ENCODE measurements at regions not wholly inside any gene's neighbourhood (a gene's known extent, or its start where the extent isn't known, plus 50 kb on each side); places are given as distances from the start of the nearest gene placed in this dataset.

DNA sequence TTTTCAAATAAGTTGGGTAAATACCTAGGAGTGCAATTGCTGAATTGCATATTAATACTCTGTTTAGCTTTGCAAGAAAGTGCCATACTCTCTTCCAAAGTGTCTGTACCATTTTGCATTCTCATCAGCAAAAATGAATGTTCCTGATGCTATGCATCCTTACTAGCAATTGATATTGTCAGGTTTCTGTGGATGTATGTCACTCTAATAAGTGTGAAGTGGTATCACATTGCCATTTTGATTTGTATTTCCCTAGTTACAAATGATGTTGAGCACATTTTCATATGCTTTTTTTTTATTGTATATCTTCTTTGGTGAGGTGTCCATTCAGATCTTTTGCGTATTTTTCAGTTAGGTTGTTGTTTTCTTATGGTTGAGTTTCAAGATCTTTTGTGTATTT, 230.4 kb upstream of the MAGI2 start:
- no peak for DNase-seq (ENCODE audit: extremely low read depth, insufficient read length)
- no peaks in the 10 kb centered on the region for H3K36me3 ChIP-seq (ENCODE audit: control insufficient read depth, insufficient read depth, low read length)
- H3K27me3 ChIP-seq (replicated peaks; ENCODE audit: control insufficient read depth, insufficient read depth, low read length) = no peaks in the 10 kb centered on the region
- TF ChIP-seq CTCF (IDR thresholded peaks at IDR 0.05; ENCODE audit: insufficient read depth, low read length, poor library complexity, severe bottlenecking) = no peak
- no peak overlapping the region for H3K4me3 ChIP-seq (replicated peaks; ENCODE audit: low read depth, low read length)

DNA sequence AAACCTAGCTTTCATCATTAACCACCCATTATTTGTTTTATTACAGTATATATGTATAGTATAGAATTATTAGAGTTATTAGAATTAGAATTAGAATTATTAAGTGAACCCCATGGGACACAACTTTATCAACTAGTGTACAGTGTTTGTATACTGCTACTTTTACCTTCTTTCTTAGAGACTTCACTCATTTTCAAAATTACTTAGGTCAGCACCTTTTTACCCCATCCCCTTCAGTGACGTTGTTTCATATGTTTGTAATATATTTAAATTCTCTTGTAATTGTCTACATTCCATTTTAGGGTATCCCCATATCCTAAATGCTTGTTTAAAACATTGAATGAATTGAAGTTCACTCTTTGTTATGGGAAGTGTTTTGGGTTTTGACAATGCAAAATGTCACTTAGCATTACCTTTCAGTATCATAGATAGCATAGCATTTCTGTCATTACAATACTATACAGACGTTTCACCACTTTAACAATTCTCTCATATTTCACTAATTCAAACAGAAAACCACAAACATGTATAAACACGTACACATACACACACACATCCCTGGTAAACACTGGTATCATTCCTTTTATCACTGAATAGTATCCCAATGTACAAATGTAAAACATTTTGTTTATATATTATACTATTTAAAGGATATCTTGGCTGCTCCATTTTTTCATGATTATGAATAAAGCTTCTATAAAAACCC, 229.9 kb upstream of the MAGI2 start:
- no peak for TF ChIP-seq CTCF (IDR thresholded peaks at IDR 0.05; ENCODE audit: insufficient read depth, low read length, poor library complexity, severe bottlenecking)
- no peaks in the 10 kb centered on the region for H3K36me3 ChIP-seq (ENCODE audit: control insufficient read depth, insufficient read depth, low read length)

GRCh38 chr7:79681454-79681853, 228.0 kb upstream of the MAGI2 start:
- Histone ChIP-seq H3K36me3 (ENCODE audit: control insufficient read depth, insufficient read depth, low read length) (no peaks in the 10 kb centered on the region), H3K27me3 (replicated peaks; ENCODE audit: control insufficient read depth, insufficient read depth, low read length) (no peaks in the 10 kb centered on the region), H3K4me3 (replicated peaks; ENCODE audit: low read depth, low read length) (no peak overlapping the region)
- TF ChIP-seq CTCF (IDR thresholded peaks at IDR 0.05; ENCODE audit: insufficient read depth, low read length, poor library complexity, severe bottlenecking) = no peak
- no peak for DNase-seq (ENCODE audit: extremely low read depth, insufficient read length)

More for the DNA sequence above, 229.9 kb upstream of the MAGI2 start:
- Histone ChIP-seq H3K4me3 (replicated peaks; ENCODE audit: low read depth, low read length) (no peak overlapping the region), H3K27me3 (replicated peaks; ENCODE audit: control insufficient read depth, insufficient read depth, low read length) (no peaks in the 10 kb centered on the region)
- no peak for DNase-seq (ENCODE audit: extremely low read depth, insufficient read length)

DNA sequence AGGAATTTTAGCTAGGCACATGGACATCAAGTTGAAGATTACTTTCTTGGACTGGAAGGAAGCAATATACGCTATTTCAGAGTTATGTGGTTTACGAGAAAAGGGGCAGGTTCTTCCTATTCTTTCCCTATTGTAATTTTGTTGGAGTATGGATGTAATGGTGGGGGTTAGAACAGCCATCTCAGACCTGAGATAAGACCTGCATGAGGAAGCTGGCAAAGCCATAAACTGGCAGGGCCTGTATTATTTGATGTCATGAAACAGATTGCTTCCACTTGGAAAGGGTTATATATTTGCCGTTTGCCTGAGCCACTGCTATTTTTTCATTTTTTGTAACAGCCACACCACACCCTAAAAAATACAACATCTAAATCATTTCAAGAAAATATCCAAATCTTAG, 220.5 kb upstream of the MAGI2 start:
- no peak for TF ChIP-seq CTCF (IDR thresholded peaks at IDR 0.05; ENCODE audit: insufficient read depth, low read length, poor library complexity, severe bottlenecking)
- no peak for DNase-seq (ENCODE audit: extremely low read depth, insufficient read length)
- Histone ChIP-seq H3K27me3 (replicated peaks; ENCODE audit: control insufficient read depth, insufficient read depth, low read length) (no peaks in the 10 kb centered on the region), H3K36me3 (ENCODE audit: control insufficient read depth, insufficient read depth, low read length) (no peaks in the 10 kb centered on the region), H3K4me3 (replicated peaks; ENCODE audit: low read depth, low read length) (no peak overlapping the region)

- Histone ChIP-seq H3K4me3 (replicated peaks; ENCODE audit: low read depth, low read length) (no peak overlapping the region), H3K36me3 (ENCODE audit: control insufficient read depth, insufficient read depth, low read length) (no peaks in the 10 kb centered on the region), H3K27me3 (replicated peaks; ENCODE audit: control insufficient read depth, insufficient read depth, low read length) (no peaks in the 10 kb centered on the region)
- TF ChIP-seq CTCF (IDR thresholded peaks at IDR 0.05; ENCODE audit: insufficient read depth, low read length, poor library complexity, severe bottlenecking) = no peak
- no peak for DNase-seq (ENCODE audit: extremely low read depth, insufficient read length)
Observed at GRCh38 chr7:79673421-79673820, 220.0 kb upstream of the MAGI2 start.

DNA sequence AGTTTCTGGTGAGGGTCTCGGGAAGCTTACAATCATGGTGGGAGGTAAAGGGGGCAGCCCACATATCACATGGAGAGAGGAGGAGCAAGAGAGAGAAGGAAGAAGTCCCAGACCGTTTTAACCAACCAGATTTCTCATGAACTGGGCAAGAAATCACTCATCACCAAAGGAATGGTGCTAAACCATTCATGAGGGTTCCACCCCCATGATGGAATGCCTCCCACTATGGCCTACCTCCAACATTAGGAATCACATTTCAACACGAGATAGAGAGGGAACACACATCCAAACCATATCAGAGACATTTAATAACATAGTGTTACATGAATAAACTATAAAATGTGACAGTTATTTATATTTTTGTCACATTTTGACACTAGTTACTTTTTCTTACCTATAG, 214.8 kb upstream of the MAGI2 start:
- no peak for TF ChIP-seq CTCF (IDR thresholded peaks at IDR 0.05; ENCODE audit: insufficient read depth, low read length, poor library complexity, severe bottlenecking)
- no peak for DNase-seq (ENCODE audit: extremely low read depth, insufficient read length)
- no peak overlapping the region for H3K4me3 ChIP-seq (replicated peaks; ENCODE audit: low read depth, low read length)
- no peaks in the 10 kb centered on the region for H3K27me3 ChIP-seq (replicated peaks; ENCODE audit: control insufficient read depth, insufficient read depth, low read length)
- no peaks in the 10 kb centered on the region for H3K36me3 ChIP-seq (ENCODE audit: control insufficient read depth, insufficient read depth, low read length)

Data from GM06990 (cell line).